Kidney (tissue), 10 donors: ENCODE measurements at regions not wholly inside any gene's neighbourhood (a gene's known extent, or its start where the extent isn't known, plus 50 kb on each side); places are given as distances from the start of the nearest gene placed in this dataset.
"Not testable (repeated sequence)": the region's sequence is repeated elsewhere in the genome, so short reads cannot be mapped to it uniquely, and the experiment has no call there.

Experiments used
- DNase-seq, 5 donors: peaks; one replicate each; pipeline ENCODE4 v3.0.0-alpha.2; 2013 to 2020
- FAIRE-seq: peaks from 2 replicates; lab custom pipeline; 2012; peaks lifted over from hg19 to GRCh38; lab: Jason Lieb, UNC
- H3K27ac ChIP-seq, 2 donors: one replicate each; pipeline ENCODE4 v1.7.0; 2013; ENCODE audit warnings: low read depth in 2 of 2, low read length in 2 of 2, inconsistent platforms in 1 of 2
- H3K27me3 ChIP-seq: one replicate; pipeline ENCODE4 v1.7.1; 2013; ENCODE audit warnings: low read length, inconsistent platforms; ENCODE audit not compliant: control insufficient read depth, insufficient read depth
- H3K36me3 ChIP-seq, 3 donors: one replicate each; pipeline versions ENCODE4 v1.7.0 to v1.7.1; 2013; ENCODE audit warnings: low read length in 3 of 3, control low read depth in 1 of 3, inconsistent platforms in 1 of 3; ENCODE audit not compliant: insufficient read depth in 3 of 3, control insufficient read depth in 2 of 3
- H3K4me1 ChIP-seq, 3 donors: one replicate each; pipeline versions ENCODE4 v1.7.0 to v1.7.1; 2013; ENCODE audit warnings: low read length in 3 of 3, inconsistent platforms in 1 of 3, low read depth in 1 of 3; ENCODE audit not compliant: control insufficient read depth in 2 of 3, insufficient read depth in 2 of 3
- H3K4me3 ChIP-seq, 3 donors: one replicate each; pipeline versions ENCODE4 v1.7.0 to v1.8.1; 2013; ENCODE audit warnings: low read length in 3 of 3, control low read depth in 1 of 3, inconsistent platforms in 1 of 3
- H3K9ac ChIP-seq, 3 donors: one replicate each; pipeline versions ENCODE4 v1.7.0 to v1.7.1; 2013; ENCODE audit warnings: low read length in 3 of 3, control low read depth in 1 of 3, inconsistent platforms in 1 of 3
- H3K9me3 ChIP-seq, 3 donors: one replicate each; pipeline versions ENCODE4 v1.7.0 to v1.7.1; 2013; ENCODE audit warnings: low read length in 3 of 3, control low read depth in 1 of 3, inconsistent platforms in 1 of 3; ENCODE audit not compliant: control insufficient read depth in 2 of 3, insufficient read depth in 1 of 3
- intact Hi-C: fragments of 100-400 bp; cut with DNase I; formaldehyde crosslinking; loops from one replicate; pipeline ENCODE4 v1.11.1; 2022
- donor health status: control.
- donor health status: control.
- donor health status: DM: yes; HTN: yes; CAD: no.
- donor health status: Normal renal cell carcinoma (clear cell type).

DNA sequence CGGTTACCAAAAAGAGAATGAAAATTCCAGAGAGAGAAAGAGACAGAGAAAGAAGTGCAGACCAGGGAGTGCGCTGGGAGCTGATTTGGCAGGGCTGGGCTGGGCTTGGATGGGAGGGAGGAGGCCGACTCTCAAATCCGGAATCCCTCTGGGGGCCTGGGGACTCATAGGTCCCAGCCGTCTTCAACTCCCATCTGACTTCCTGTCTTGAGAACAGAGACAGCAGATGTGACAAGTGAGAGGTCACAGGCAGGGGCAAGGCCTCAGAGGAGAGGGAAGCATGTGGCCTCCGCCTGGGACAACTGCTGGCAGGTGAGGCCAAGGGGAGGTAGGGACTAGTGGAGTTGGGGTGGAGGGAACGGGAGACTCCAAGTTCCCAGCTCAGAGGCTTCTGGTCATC is 172.9 kb downstream of the GOSR1 start:
- H3K4me1 ChIP-seq, intact Hi-C loops, H3K9me3 ChIP-seq, FAIRE-seq, H3K27ac ChIP-seq, H3K9ac ChIP-seq, H3K36me3 ChIP-seq, H3K4me3 ChIP-seq, DNase-seq, H3K27me3 ChIP-seq: not testable (repeated sequence)

DNA sequence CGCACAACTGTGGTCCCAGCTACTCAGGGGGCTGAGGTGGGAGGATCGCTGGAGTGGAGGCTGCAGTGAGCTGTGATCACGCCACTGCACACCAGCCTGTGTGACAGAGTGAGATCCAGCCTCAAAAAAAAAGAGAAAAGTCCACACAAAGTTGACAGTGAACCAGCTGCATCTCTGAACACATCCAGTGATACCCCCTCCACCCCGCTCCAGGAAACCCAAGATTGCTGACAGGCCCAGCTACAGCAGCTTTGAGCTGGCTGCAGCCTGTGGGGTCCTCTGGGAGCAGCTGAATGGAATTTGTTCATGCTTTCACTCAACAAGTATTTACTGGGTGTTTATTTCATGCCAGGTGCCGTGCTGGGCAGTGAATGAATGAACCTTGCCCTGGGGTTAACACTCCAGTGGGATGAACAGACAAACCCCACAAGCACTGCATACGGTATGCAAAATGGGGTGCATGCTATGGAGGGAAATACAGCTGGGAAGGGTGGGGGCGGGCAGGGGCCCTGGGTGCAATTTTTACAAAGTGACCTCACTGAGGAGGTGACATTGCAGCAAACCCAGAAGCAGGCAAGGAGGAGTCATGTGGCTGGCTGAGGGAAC is 170.9 kb downstream of the GOSR1 start:
- FAIRE-seq, intact Hi-C loops, H3K27ac ChIP-seq, H3K27me3 ChIP-seq, H3K9ac ChIP-seq, H3K4me3 ChIP-seq, H3K9me3 ChIP-seq, H3K4me1 ChIP-seq, H3K36me3 ChIP-seq: not testable (repeated sequence)
- peak in 1 of 5 donors; percentile 9 for DNase-seq

GRCh38 chr17:30645875-30646274 is 168.7 kb downstream of the GOSR1 start:
- H3K9ac ChIP-seq, H3K4me1 ChIP-seq, H3K9me3 ChIP-seq, H3K27ac ChIP-seq, H3K36me3 ChIP-seq, intact Hi-C loops, FAIRE-seq, H3K4me3 ChIP-seq, H3K27me3 ChIP-seq: not testable (repeated sequence)
- DNase-seq, result peak in 3 of 5 donors; percentile 22 to 44 (median 44)

DNA sequence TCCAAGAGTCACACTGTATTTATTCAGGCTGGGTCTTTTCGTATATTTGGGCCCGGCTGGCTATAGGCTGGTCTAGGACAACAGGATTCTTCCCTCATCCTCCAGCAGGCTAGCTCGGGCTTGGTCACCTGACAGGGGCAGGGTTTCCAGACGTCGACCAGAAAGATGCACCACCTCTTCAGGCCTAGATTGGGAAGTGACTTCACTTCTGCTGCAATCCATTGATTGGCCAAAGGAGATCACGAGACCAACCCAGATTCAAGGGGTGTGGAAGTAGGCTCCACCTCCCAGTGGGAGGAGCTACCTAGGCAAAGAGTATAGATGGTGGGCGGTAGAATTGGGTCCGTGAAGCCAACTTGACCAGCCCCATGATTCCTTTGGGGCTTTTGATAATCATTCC is 167.5 kb downstream of the GOSR1 start:
- H3K9me3 ChIP-seq, H3K4me3 ChIP-seq, H3K4me1 ChIP-seq, FAIRE-seq, DNase-seq, H3K9ac ChIP-seq, H3K27me3 ChIP-seq, H3K36me3 ChIP-seq, H3K27ac ChIP-seq, intact Hi-C loops: not testable (repeated sequence)

GRCh38 chr17:30644287-30644686 is 167.1 kb downstream of the GOSR1 start:
- intact Hi-C loops, H3K36me3 ChIP-seq, H3K4me1 ChIP-seq, H3K27me3 ChIP-seq, FAIRE-seq, H3K9me3 ChIP-seq, H3K27ac ChIP-seq, H3K9ac ChIP-seq, H3K4me3 ChIP-seq, DNase-seq: not testable (repeated sequence)

DNA sequence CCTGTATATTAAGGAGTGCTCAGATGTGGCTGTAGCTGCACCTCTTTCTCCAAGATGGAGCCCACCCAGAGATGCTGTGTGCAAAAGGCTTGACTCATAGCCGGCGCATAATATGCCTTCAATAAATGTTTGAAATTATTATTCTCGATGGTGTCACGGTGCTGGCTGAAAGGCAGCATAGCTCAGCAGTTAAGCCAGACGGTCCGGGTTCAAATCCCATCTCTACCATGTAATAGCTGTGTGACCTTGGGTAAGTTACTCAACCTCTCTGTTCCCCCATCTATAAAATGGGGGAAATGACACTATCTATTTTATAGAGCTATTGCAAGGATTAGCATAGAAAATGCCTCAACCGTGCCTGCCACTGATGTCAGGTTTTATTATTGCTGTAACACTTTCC is 164.2 kb downstream of the GOSR1 start:
- H3K9me3 ChIP-seq, DNase-seq, intact Hi-C loops, H3K27ac ChIP-seq, H3K36me3 ChIP-seq, H3K27me3 ChIP-seq, H3K4me3 ChIP-seq, H3K4me1 ChIP-seq, FAIRE-seq, H3K9ac ChIP-seq: not testable (repeated sequence)

- H3K4me1 ChIP-seq, H3K27ac ChIP-seq, DNase-seq, H3K9ac ChIP-seq, H3K9me3 ChIP-seq, FAIRE-seq, intact Hi-C loops, H3K27me3 ChIP-seq, H3K4me3 ChIP-seq, H3K36me3 ChIP-seq: not testable (repeated sequence)
Measured at GRCh38 chr17:30639391-30639790, 162.2 kb downstream of the GOSR1 start.

DNA sequence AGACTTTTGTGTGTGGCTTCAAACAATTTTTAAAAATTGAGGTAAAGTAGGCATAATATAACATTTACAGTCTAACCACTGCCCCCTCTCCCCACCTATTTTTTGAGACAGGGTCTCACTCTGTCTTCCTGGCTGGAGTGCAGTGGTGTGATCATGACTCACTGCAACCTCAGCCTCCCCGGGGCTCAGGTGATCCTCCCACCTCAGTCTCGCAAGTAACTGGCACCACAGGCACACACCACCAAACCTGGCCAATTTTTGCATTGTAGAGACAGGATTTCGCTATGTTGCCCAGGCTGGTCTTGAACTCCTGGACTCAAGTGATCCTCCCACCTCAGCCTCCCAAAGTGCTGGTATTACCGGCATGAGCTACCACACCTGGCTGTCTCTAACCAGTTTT is 161.8 kb downstream of the GOSR1 start:
- H3K9ac ChIP-seq, intact Hi-C loops, H3K4me3 ChIP-seq, FAIRE-seq, H3K27me3 ChIP-seq, H3K9me3 ChIP-seq, H3K36me3 ChIP-seq, DNase-seq, H3K4me1 ChIP-seq, H3K27ac ChIP-seq: not testable (repeated sequence)
